ENCODE measurements at regions not wholly inside any gene's neighbourhood (a gene's known extent, or its start where the extent isn't known, plus 50 kb on each side); places are given as distances from the start of the nearest gene placed in this dataset.

GRCh38 chr3:29091599-29092189 is 189.2 kb upstream of the RBMS3 start:
- Histone ChIP-seq H3K4me2 (ENCODE audit: low read length) (no peak overlapping the region), H3K4me1 (ENCODE audit: control insufficient read depth, insufficient read depth, low read length) (no peaks in the 10 kb centered on the region), H3K9me3 (replicated peaks; ENCODE audit: low read length) (no peaks in the 10 kb centered on the region), H3K27me3 (ENCODE audit: control insufficient read depth, insufficient read depth, low read length) (no peaks in the 10 kb centered on the region), H3K36me3 (ENCODE audit: insufficient read depth, low read length) (no peaks in the 10 kb centered on the region), H3K4me3 (ENCODE audit: low read length) (no peak overlapping the region), H3K9ac (ENCODE audit: low read depth, low read length) (no peak overlapping the region)

GRCh38 chr3:29092348-29092747 is 188.5 kb upstream of the RBMS3 start:
- no peaks in the 10 kb centered on the region for H3K36me3 ChIP-seq (ENCODE audit: insufficient read depth, low read length)
- no peaks in the 10 kb centered on the region for H3K27me3 ChIP-seq (ENCODE audit: control insufficient read depth, insufficient read depth, low read length)
- no peak overlapping the region for H3K4me2 ChIP-seq (ENCODE audit: low read length)
- no peaks in the 10 kb centered on the region for H3K9me3 ChIP-seq (replicated peaks; ENCODE audit: low read length)
- no peak overlapping the region for H3K4me3 ChIP-seq (ENCODE audit: low read length)
- H3K9ac ChIP-seq (ENCODE audit: low read depth, low read length), result no peak overlapping the region
- H3K4me1 ChIP-seq (ENCODE audit: control insufficient read depth, insufficient read depth, low read length), result no peaks in the 10 kb centered on the region

GRCh38 chr3:29099296-29099695 is 181.6 kb upstream of the RBMS3 start:
- H3K27me3 ChIP-seq (ENCODE audit: control insufficient read depth, insufficient read depth, low read length), result no peaks in the 10 kb centered on the region
- H3K36me3 ChIP-seq (ENCODE audit: insufficient read depth, low read length), result no peaks in the 10 kb centered on the region
- H3K9me3 ChIP-seq (replicated peaks; ENCODE audit: low read length), result no peaks in the 10 kb centered on the region
- H3K4me3 ChIP-seq (ENCODE audit: low read length), result no peak overlapping the region
- H3K4me1 ChIP-seq (ENCODE audit: control insufficient read depth, insufficient read depth, low read length), result peaks cover 17% of the 10 kb centered on the region
- H3K4me2 ChIP-seq (ENCODE audit: low read length), result no peak overlapping the region
- no peak overlapping the region for H3K9ac ChIP-seq (ENCODE audit: low read depth, low read length)

- Histone ChIP-seq H3K27me3 (ENCODE audit: control insufficient read depth, insufficient read depth, low read length) (no peaks in the 10 kb centered on the region), H3K36me3 (ENCODE audit: insufficient read depth, low read length) (no peaks in the 10 kb centered on the region), H3K4me3 (ENCODE audit: low read length) (no peak overlapping the region), H3K4me2 (ENCODE audit: low read length) (no peak overlapping the region), H3K4me1 (ENCODE audit: control insufficient read depth, insufficient read depth, low read length) (peaks cover 17% of the 10 kb centered on the region), H3K9ac (ENCODE audit: low read depth, low read length) (no peak overlapping the region), H3K9me3 (replicated peaks; ENCODE audit: low read length) (no peaks in the 10 kb centered on the region)
Measured at GRCh38 chr3:29099775-29100174, 181.1 kb upstream of the RBMS3 start.

- H3K9ac ChIP-seq (ENCODE audit: low read depth, low read length), result no peak overlapping the region
- no peak overlapping the region for H3K4me2 ChIP-seq (ENCODE audit: low read length)
- H3K4me3 ChIP-seq (ENCODE audit: low read length), result no peak overlapping the region
- no peaks in the 10 kb centered on the region for H3K27me3 ChIP-seq (ENCODE audit: control insufficient read depth, insufficient read depth, low read length)
- peaks cover 17% of the 10 kb centered on the region for H3K4me1 ChIP-seq (ENCODE audit: control insufficient read depth, insufficient read depth, low read length)
- no peaks in the 10 kb centered on the region for H3K36me3 ChIP-seq (ENCODE audit: insufficient read depth, low read length)
- H3K9me3 ChIP-seq (replicated peaks; ENCODE audit: low read length), result no peaks in the 10 kb centered on the region
Measured at GRCh38 chr3:29100292-29100691, 180.6 kb upstream of the RBMS3 start.

- Histone ChIP-seq H3K4me3 (ENCODE audit: low read length) (no peak overlapping the region), H3K9ac (ENCODE audit: low read depth, low read length) (no peak overlapping the region), H3K36me3 (ENCODE audit: insufficient read depth, low read length) (no peaks in the 10 kb centered on the region), H3K4me1 (ENCODE audit: control insufficient read depth, insufficient read depth, low read length) (no peaks in the 10 kb centered on the region), H3K9me3 (replicated peaks; ENCODE audit: low read length) (no peaks in the 10 kb centered on the region), H3K27me3 (ENCODE audit: control insufficient read depth, insufficient read depth, low read length) (no peaks in the 10 kb centered on the region), H3K4me2 (ENCODE audit: low read length) (no peak overlapping the region)
Measured at GRCh38 chr3:29128001-29128400, 152.9 kb upstream of the RBMS3 start.

GRCh38 chr3:29137601-29138000 is 143.3 kb upstream of the RBMS3 start:
- Histone ChIP-seq H3K36me3 (ENCODE audit: insufficient read depth, low read length) (no peaks in the 10 kb centered on the region), H3K4me1 (ENCODE audit: control insufficient read depth, insufficient read depth, low read length) (peaks cover 11% of the 10 kb centered on the region), H3K4me3 (ENCODE audit: low read length) (no peak overlapping the region), H3K9me3 (replicated peaks; ENCODE audit: low read length) (no peaks in the 10 kb centered on the region), H3K27me3 (ENCODE audit: control insufficient read depth, insufficient read depth, low read length) (no peaks in the 10 kb centered on the region), H3K9ac (ENCODE audit: low read depth, low read length) (no peak overlapping the region), H3K4me2 (ENCODE audit: low read length) (no peak overlapping the region)

GRCh38 chr3:29138171-29138570 is 142.7 kb upstream of the RBMS3 start:
- no peak overlapping the region for H3K4me3 ChIP-seq (ENCODE audit: low read length)
- H3K4me1 ChIP-seq (ENCODE audit: control insufficient read depth, insufficient read depth, low read length), result peaks cover 11% of the 10 kb centered on the region
- H3K36me3 ChIP-seq (ENCODE audit: insufficient read depth, low read length), result no peaks in the 10 kb centered on the region
- H3K9me3 ChIP-seq (replicated peaks; ENCODE audit: low read length), result no peaks in the 10 kb centered on the region
- no peak overlapping the region for H3K4me2 ChIP-seq (ENCODE audit: low read length)
- no peak overlapping the region for H3K9ac ChIP-seq (ENCODE audit: low read depth, low read length)
- H3K27me3 ChIP-seq (ENCODE audit: control insufficient read depth, insufficient read depth, low read length), result no peaks in the 10 kb centered on the region

GRCh38 chr3:29140666-29141065 is 140.2 kb upstream of the RBMS3 start:
- H3K4me1 ChIP-seq (ENCODE audit: control insufficient read depth, insufficient read depth, low read length), result peaks cover 11% of the 10 kb centered on the region

GRCh38 chr3:29141197-29141917 is 139.5 kb upstream of the RBMS3 start:
- H3K9me3 ChIP-seq (replicated peaks; ENCODE audit: low read length), result no peaks in the 10 kb centered on the region
- H3K36me3 ChIP-seq (ENCODE audit: insufficient read depth, low read length), result no peaks in the 10 kb centered on the region
- H3K4me1 ChIP-seq (ENCODE audit: control insufficient read depth, insufficient read depth, low read length), result peaks cover 11% of the 10 kb centered on the region
- H3K4me3 ChIP-seq (ENCODE audit: low read length), result no peak overlapping the region
- H3K27me3 ChIP-seq (ENCODE audit: control insufficient read depth, insufficient read depth, low read length), result no peaks in the 10 kb centered on the region
- H3K9ac ChIP-seq (ENCODE audit: low read depth, low read length), result no peak overlapping the region
- no peak overlapping the region for H3K4me2 ChIP-seq (ENCODE audit: low read length)

More at GRCh38 chr3:29140666-29141065, 140.2 kb upstream of the RBMS3 start:
- Histone ChIP-seq H3K27me3 (ENCODE audit: control insufficient read depth, insufficient read depth, low read length) (no peaks in the 10 kb centered on the region), H3K36me3 (ENCODE audit: insufficient read depth, low read length) (no peaks in the 10 kb centered on the region), H3K9me3 (replicated peaks; ENCODE audit: low read length) (no peaks in the 10 kb centered on the region), H3K9ac (ENCODE audit: low read depth, low read length) (no peak overlapping the region), H3K4me3 (ENCODE audit: low read length) (no peak overlapping the region), H3K4me2 (ENCODE audit: low read length) (no peak overlapping the region)

- Histone ChIP-seq H3K4me2 (ENCODE audit: low read length) (no peak overlapping the region), H3K36me3 (ENCODE audit: insufficient read depth, low read length) (no peaks in the 10 kb centered on the region), H3K4me3 (ENCODE audit: low read length) (no peak overlapping the region), H3K9me3 (replicated peaks; ENCODE audit: low read length) (no peaks in the 10 kb centered on the region), H3K9ac (ENCODE audit: low read depth, low read length) (no peak overlapping the region), H3K4me1 (ENCODE audit: control insufficient read depth, insufficient read depth, low read length) (peaks cover 11% of the 10 kb centered on the region), H3K27me3 (ENCODE audit: control insufficient read depth, insufficient read depth, low read length) (no peaks in the 10 kb centered on the region)
Measured at GRCh38 chr3:29141918-29142275, 139.0 kb upstream of the RBMS3 start.

- Histone ChIP-seq H3K4me3 (ENCODE audit: low read length) (no peak overlapping the region), H3K27me3 (ENCODE audit: control insufficient read depth, insufficient read depth, low read length) (no peaks in the 10 kb centered on the region), H3K9ac (ENCODE audit: low read depth, low read length) (no peak overlapping the region), H3K4me1 (ENCODE audit: control insufficient read depth, insufficient read depth, low read length) (peaks cover 11% of the 10 kb centered on the region), H3K4me2 (ENCODE audit: low read length) (no peak overlapping the region), H3K36me3 (ENCODE audit: insufficient read depth, low read length) (no peaks in the 10 kb centered on the region), H3K9me3 (replicated peaks; ENCODE audit: low read length) (no peaks in the 10 kb centered on the region)
Measured at GRCh38 chr3:29143151-29143550, 137.7 kb upstream of the RBMS3 start.
